Stimulated activated CD8-positive, alpha-beta memory T cell treated with anti-CD3 and anti-CD28 coated beads, Interleukin-15, amount 100 ng/mL, for 4 hours (primary cell): ENCODE measurements at regions not wholly inside any gene's neighbourhood (a gene's known extent, or its start where the extent isn't known, plus 50 kb on each side); places are given as distances from the start of the nearest gene placed in this dataset.

Experiments
- DNase-seq, 2 donors: peaks; one replicate each; pipeline ENCODE4 v3.0.0-alpha.2; 2020; ENCODE audit warnings: low read depth in 2 of 2

GRCh38 chr12:24083838-24084237 is 134.4 kb upstream of the SOX5 start:
- no peak for DNase-seq

- DNase-seq = no peak
These were observed 132.1 kb upstream of the SOX5 start for GRCh38 chr12:24081606-24082005.

GRCh38 chr12:24081092-24081529 is 131.6 kb upstream of the SOX5 start:
- DNase-seq = no peak

- DNase-seq = no peak
These were observed 131.0 kb upstream of the SOX5 start for GRCh38 chr12:24080465-24080864.

GRCh38 chr12:24079083-24079482 is 129.6 kb upstream of the SOX5 start:
- no peak for DNase-seq

GRCh38 chr12:24078318-24078765 is 128.9 kb upstream of the SOX5 start:
- no peak for DNase-seq

- DNase-seq = no peak
These were observed 127.7 kb upstream of the SOX5 start for GRCh38 chr12:24077161-24077560.

- DNase-seq = no peak
These were observed 126.2 kb upstream of the SOX5 start for GRCh38 chr12:24075650-24076049.

GRCh38 chr12:24073170-24073810 is 123.8 kb upstream of the SOX5 start:
- DNase-seq = no peak

- DNase-seq = no peak
These were observed 122.8 kb upstream of the SOX5 start for GRCh38 chr12:24072302-24072701.

- DNase-seq = no peak
These were observed 122.4 kb upstream of the SOX5 start for GRCh38 chr12:24071842-24072241.

- DNase-seq = no peak
These were observed 120.3 kb upstream of the SOX5 start for GRCh38 chr12:24069532-24070395.

GRCh38 chr12:24066865-24067264 is 117.4 kb upstream of the SOX5 start:
- no peak for DNase-seq

GRCh38 chr12:24066097-24066496 is 116.6 kb upstream of the SOX5 start:
- no peak for DNase-seq

- no peak for DNase-seq
These were observed 113.3 kb upstream of the SOX5 start for GRCh38 chr12:24062642-24063245.

- no peak for DNase-seq
These were observed 110.6 kb upstream of the SOX5 start for GRCh38 chr12:24060089-24060488.

GRCh38 chr12:24057920-24058476 is 108.5 kb upstream of the SOX5 start:
- DNase-seq = no peak

- no peak for DNase-seq
These were observed 106.3 kb upstream of the SOX5 start for GRCh38 chr12:24055747-24056146.

- DNase-seq = no peak
These were observed 104.9 kb upstream of the SOX5 start for GRCh38 chr12:24054416-24054815.

- no peak for DNase-seq
These were observed 100.3 kb upstream of the SOX5 start for GRCh38 chr12:24049728-24050127.

GRCh38 chr12:24049101-24049500 is 99.6 kb upstream of the SOX5 start:
- no peak for DNase-seq

- DNase-seq = no peak
These were observed 99.0 kb upstream of the SOX5 start for GRCh38 chr12:24048446-24048845.
